ENCODE measurements at regions not wholly inside any gene's neighbourhood (a gene's known extent, or its start where the extent isn't known, plus 50 kb on each side); places are given as distances from the start of the nearest gene placed in this dataset.

GRCh38 chr13:55440465-55441085, 1700.1 kb upstream of the PRR20A start:
- TF ChIP-seq POLR2A (IDR thresholded peaks at IDR 0.05): no peak
- TF ChIP-seq POLR2AphosphoS5 (IDR thresholded peaks at IDR 0.05): no peak
- TF ChIP-seq CTCF (IDR thresholded peaks at IDR 0.05): no peak

Data from sigmoid colon (tissue), 4 donors.